ENCODE measurements at regions not wholly inside any gene's neighbourhood (a gene's known extent, or its start where the extent isn't known, plus 50 kb on each side); places are given as distances from the start of the nearest gene placed in this dataset.

- Histone ChIP-seq H3K4me3 (no peak overlapping the region), H3K4me1 (no peaks in the 10 kb centered on the region), H3K27ac (no peak overlapping the region), H3K36me3 (no peaks in the 10 kb centered on the region), H3K27me3 (no peaks in the 10 kb centered on the region), H3K9me3 (no peaks in the 10 kb centered on the region)
- DNase-seq (no peak), FAIRE-seq (no peak), ATAC-seq (no peak)
- 89 to 94% methylated on average over 5 of the region's 5 CpGs for WGBS, 2 donors
- intact Hi-C loops (cut with DNase I) = no loop called here
- TF ChIP-seq CTCF (IDR thresholded peaks at IDR 0.05) = no peak
Measured at GRCh38 chr2:144094408-144095151, 425.3 kb downstream of the ZEB2 start.

GRCh38 chr2:144091622-144092021 is 428.3 kb downstream of the ZEB2 start:
- no peak for FAIRE-seq
- no peaks in the 10 kb centered on the region for H3K4me1 ChIP-seq
- H3K4me3 ChIP-seq = no peak overlapping the region
- no peak for ATAC-seq
- 94 to 95% methylated on average over 3 of the region's 3 CpGs for WGBS, 2 donors
- no peaks in the 10 kb centered on the region for H3K27me3 ChIP-seq
- no peak for DNase-seq
- intact Hi-C loops (cut with DNase I) = no loop called here
- TF ChIP-seq CTCF (IDR thresholded peaks at IDR 0.05) = no peak
- H3K27ac ChIP-seq = no peak overlapping the region
- no peaks in the 10 kb centered on the region for H3K36me3 ChIP-seq
- no peaks in the 10 kb centered on the region for H3K9me3 ChIP-seq

GRCh38 chr2:144088863-144089262 is 431.1 kb downstream of the ZEB2 start:
- no peak overlapping the region for H3K27ac ChIP-seq
- DNase-seq (no peak), FAIRE-seq (no peak), ATAC-seq (no peak)
- H3K4me1 ChIP-seq = no peaks in the 10 kb centered on the region
- H3K4me3 ChIP-seq = no peak overlapping the region
- intact Hi-C loops (cut with DNase I) = no loop called here
- no peaks in the 10 kb centered on the region for H3K27me3 ChIP-seq
- no peak for TF ChIP-seq CTCF (IDR thresholded peaks at IDR 0.05)
- no peaks in the 10 kb centered on the region for H3K36me3 ChIP-seq
- H3K9me3 ChIP-seq = no peaks in the 10 kb centered on the region

- Histone ChIP-seq H3K36me3 (no peaks in the 10 kb centered on the region), H3K4me3 (no peak overlapping the region), H3K4me1 (no peaks in the 10 kb centered on the region), H3K9me3 (no peaks in the 10 kb centered on the region), H3K27ac (no peak overlapping the region), H3K27me3 (no peaks in the 10 kb centered on the region)
- intact Hi-C loops (cut with DNase I) = no loop called here
- ATAC-seq = no peak
- DNase-seq = no peak
- no peak for TF ChIP-seq CTCF (IDR thresholded peaks at IDR 0.05)
- peak; percentile 68 for FAIRE-seq
Measured at GRCh38 chr2:144086965-144087364, 433.0 kb downstream of the ZEB2 start.

GRCh38 chr2:144085016-144085415 is 434.9 kb downstream of the ZEB2 start:
- H3K27me3 ChIP-seq = no peaks in the 10 kb centered on the region
- intact Hi-C loops (cut with DNase I) = no loop called here
- FAIRE-seq (no peak), DNase-seq (no peak), ATAC-seq (no peak)
- no peaks in the 10 kb centered on the region for H3K36me3 ChIP-seq
- H3K27ac ChIP-seq = no peak overlapping the region
- H3K9me3 ChIP-seq = no peaks in the 10 kb centered on the region
- no peak for TF ChIP-seq CTCF (IDR thresholded peaks at IDR 0.05)
- H3K4me1 ChIP-seq = no peaks in the 10 kb centered on the region
- WGBS, 2 donors = 89% methylated on average over 3 of the region's 3 CpGs
- H3K4me3 ChIP-seq = no peak overlapping the region

Data from pancreas (tissue), 10 donors.